SU-DHL-6 (cell line): ENCODE measurements at regions not wholly inside any gene's neighbourhood (a gene's known extent, or its start where the extent isn't known, plus 50 kb on each side); places are given as distances from the start of the nearest gene placed in this dataset.

ENCODE experiments used
- H2AFZ ChIP-seq: fragments of 200-600 bp; sonication (generic); 2 replicates; pipeline ENCODE4 v1.6.1; 2014; ENCODE audit warnings: low read depth, mild to moderate bottlenecking, moderate library complexity, mixed read lengths, antibody characterized with exemption, low read length; ENCODE audit not compliant: severe bottlenecking
- H3F3A ChIP-seq: fragments of 200-600 bp; shearing (Covaris generic); 2 replicates; pipeline ENCODE4 v1.6.0; 2016; ENCODE audit warnings: antibody characterized with exemption, mild to moderate bottlenecking; ENCODE audit not compliant: insufficient read depth
- H3K27ac ChIP-seq: fragments of 200-600 bp; sonication (generic); 2 replicates; pipeline ENCODE4 v1.5.1; 2016; ENCODE audit warnings: low read depth, mild to moderate bottlenecking, low read length, moderate library complexity, mixed read lengths
- H3K27me3 ChIP-seq: fragments of 200-600 bp; sonication (generic), shearing (Covaris generic); 2 replicates; pipeline ENCODE4 v1.6.0; 2014; ENCODE audit warnings: mild to moderate bottlenecking, low read length
- H3K36me3 ChIP-seq: fragments of 200-600 bp; sonication (generic); 2 replicates; pipeline ENCODE4 v1.6.1; 2014; ENCODE audit warnings: mild to moderate bottlenecking, low read length, mixed read lengths
- H3K4me2 ChIP-seq: fragments of 300-600, 200-600 bp; shearing (Covaris generic), sonication (generic); 2 replicates; pipeline ENCODE4 v1.6.0; 2014; ENCODE audit warnings: low read length, low read depth, mild to moderate bottlenecking; ENCODE audit not compliant: poor library complexity, severe bottlenecking
- H3K4me3 ChIP-seq: fragments of 200-600 bp; sonication (generic); 2 replicates; pipeline ENCODE4 v1.5.1; 2014; ENCODE audit warnings: antibody characterized with exemption, low read length, mild to moderate bottlenecking, mixed read lengths; ENCODE audit not compliant: insufficient read depth, poor library complexity, severe bottlenecking
- H3K79me2 ChIP-seq: fragments of 200-600 bp; sonication (generic); 2 replicates; pipeline ENCODE4 v1.6.1; 2014; ENCODE audit warnings: mild to moderate bottlenecking, low read length, moderate library complexity; ENCODE audit not compliant: insufficient read depth
- H3K9ac ChIP-seq: fragments of 200-600 bp; sonication (generic); 2 replicates; pipeline ENCODE4 v1.7.0; 2014; ENCODE audit warnings: mild to moderate bottlenecking, low read length
- H3K9me2 ChIP-seq: fragments of 200-600 bp; sonication (generic); replicated peaks from 2 replicates; pipeline ENCODE4 v1.6.1; 2014; ENCODE audit warnings: low read length; ENCODE audit not compliant: insufficient read depth
- H3K9me3 ChIP-seq: fragments of 200-600 bp; sonication (generic); 2 replicates; pipeline ENCODE4 v1.6.1; 2014; ENCODE audit warnings: low read length, mixed read lengths; ENCODE audit not compliant: insufficient read depth
- H4K20me1 ChIP-seq: fragments of 200-600 bp; sonication (generic); 2 replicates; pipeline ENCODE4 v1.6.1; 2014; ENCODE audit warnings: low read depth, mild to moderate bottlenecking, antibody characterized with exemption, low read length, moderate library complexity, mixed read lengths
- EZH2phosphoT487 ChIP-seq: fragments of 200-600 bp; sonication (generic), shearing (Covaris generic); conservative IDR thresholded peaks from 2 replicates; pipeline ENCODE4 v1.6.1; 2018; ENCODE audit warnings: mild to moderate bottlenecking, antibody characterized with exemption, low read length, moderate library complexity, mixed read lengths
- TF ChIP-seq, protein P1 (sequence below): fragments of 200-600 bp; sonication (generic); IDR thresholded peaks from one replicate; pipeline ENCODE4 v1.5.1; 2017; ENCODE audit warnings: antibody characterized with exemption, mild to moderate bottlenecking, low read length, moderate library complexity; ENCODE audit not compliant: insufficient read depth, poor library complexity, severe bottlenecking

DNA sequence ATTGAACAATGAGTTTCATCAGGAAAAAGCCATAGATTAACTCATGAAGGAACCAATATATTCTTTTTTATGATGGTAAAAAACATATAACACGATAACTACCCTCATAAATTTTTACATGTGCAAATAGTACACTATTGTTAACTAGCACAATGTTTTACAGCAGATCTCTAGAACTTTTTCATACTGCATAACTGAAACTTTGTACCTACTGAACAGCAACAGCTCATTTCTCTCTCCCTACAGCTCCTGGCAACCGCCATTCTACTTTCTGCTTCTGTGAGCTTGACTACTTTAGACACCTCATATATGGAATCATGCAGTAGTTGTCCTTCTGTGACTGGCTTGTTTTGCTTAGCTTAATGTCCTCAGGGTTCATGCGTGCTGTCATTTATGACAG is 235.4 kb downstream of the NFKBIZ start:
- no peaks in the 10 kb centered on the region for H3K36me3 ChIP-seq
- no peaks in the 10 kb centered on the region for H3K79me2 ChIP-seq
- H3K4me2 ChIP-seq = no peak overlapping the region
- TF ChIP-seq, protein P1, sequence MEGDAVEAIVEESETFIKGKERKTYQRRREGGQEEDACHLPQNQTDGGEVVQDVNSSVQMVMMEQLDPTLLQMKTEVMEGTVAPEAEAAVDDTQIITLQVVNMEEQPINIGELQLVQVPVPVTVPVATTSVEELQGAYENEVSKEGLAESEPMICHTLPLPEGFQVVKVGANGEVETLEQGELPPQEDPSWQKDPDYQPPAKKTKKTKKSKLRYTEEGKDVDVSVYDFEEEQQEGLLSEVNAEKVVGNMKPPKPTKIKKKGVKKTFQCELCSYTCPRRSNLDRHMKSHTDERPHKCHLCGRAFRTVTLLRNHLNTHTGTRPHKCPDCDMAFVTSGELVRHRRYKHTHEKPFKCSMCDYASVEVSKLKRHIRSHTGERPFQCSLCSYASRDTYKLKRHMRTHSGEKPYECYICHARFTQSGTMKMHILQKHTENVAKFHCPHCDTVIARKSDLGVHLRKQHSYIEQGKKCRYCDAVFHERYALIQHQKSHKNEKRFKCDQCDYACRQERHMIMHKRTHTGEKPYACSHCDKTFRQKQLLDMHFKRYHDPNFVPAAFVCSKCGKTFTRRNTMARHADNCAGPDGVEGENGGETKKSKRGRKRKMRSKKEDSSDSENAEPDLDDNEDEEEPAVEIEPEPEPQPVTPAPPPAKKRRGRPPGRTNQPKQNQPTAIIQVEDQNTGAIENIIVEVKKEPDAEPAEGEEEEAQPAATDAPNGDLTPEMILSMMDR = no peak
- TF ChIP-seq EZH2phosphoT487 = no peak
- no peaks in the 10 kb centered on the region for H3K9me3 ChIP-seq
- H4K20me1 ChIP-seq = no peaks in the 10 kb centered on the region
- H3K9ac ChIP-seq = no peak overlapping the region
- no peaks in the 10 kb centered on the region for H3K27me3 ChIP-seq
- no peak overlapping the region for H3K27ac ChIP-seq
- no peak overlapping the region for H2AFZ ChIP-seq
- no peaks in the 10 kb centered on the region for H3K9me2 ChIP-seq
- H3K4me3 ChIP-seq = no peak overlapping the region
- no peaks in the 10 kb centered on the region for H3F3A ChIP-seq

DNA sequence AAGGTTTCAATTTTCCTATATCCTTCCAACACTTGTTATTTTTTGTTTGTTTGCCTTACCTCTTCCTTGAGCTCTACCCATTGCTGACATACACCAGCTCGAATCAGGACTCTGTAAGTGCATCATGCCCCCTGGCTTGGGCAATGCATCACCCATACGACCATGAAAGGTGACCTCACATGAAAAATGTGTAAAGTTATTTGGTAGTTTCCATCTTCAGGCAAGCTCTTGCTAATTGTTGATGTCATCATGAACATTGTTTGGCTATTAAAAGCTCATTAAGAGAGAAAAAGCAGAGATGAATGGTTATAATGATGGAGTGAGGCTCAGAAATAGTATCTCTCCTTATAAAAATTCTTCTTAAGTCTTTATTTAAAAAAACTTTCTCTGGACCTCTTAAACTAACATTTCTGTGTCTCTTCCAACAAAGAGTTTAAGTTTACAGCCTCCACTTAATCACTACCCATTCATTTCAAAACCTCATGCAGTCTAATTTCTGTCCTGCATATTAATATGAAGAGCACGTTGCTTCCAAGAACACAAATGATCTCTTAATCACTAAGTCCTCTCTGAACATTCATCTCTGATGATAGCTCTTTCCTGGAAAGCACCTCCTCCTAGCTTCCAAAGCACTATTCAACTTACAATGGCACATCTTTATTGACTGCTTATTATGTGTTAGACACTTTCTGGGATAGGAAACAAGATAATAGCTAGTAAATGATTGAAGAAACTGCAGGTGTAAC is 236.3 kb downstream of the NFKBIZ start:
- TF ChIP-seq, protein P1 = no peak
- TF ChIP-seq EZH2phosphoT487 = no peak
- H3K4me2 ChIP-seq = no peak overlapping the region

GRCh38 chr3:102087236-102087635 is 237.9 kb downstream of the NFKBIZ start:
- TF ChIP-seq, protein P1 = no peak
- no peak for TF ChIP-seq EZH2phosphoT487
- H3K27ac ChIP-seq = no peak overlapping the region
- no peaks in the 10 kb centered on the region for H3K79me2 ChIP-seq
- no peaks in the 10 kb centered on the region for H3K9me2 ChIP-seq
- no peaks in the 10 kb centered on the region for H3F3A ChIP-seq
- no peaks in the 10 kb centered on the region for H3K9me3 ChIP-seq
- no peak overlapping the region for H3K4me3 ChIP-seq
- H3K4me2 ChIP-seq = no peak overlapping the region
- H3K36me3 ChIP-seq = no peaks in the 10 kb centered on the region
- no peak overlapping the region for H3K9ac ChIP-seq
- no peak overlapping the region for H2AFZ ChIP-seq
- no peaks in the 10 kb centered on the region for H3K27me3 ChIP-seq
- H4K20me1 ChIP-seq = no peaks in the 10 kb centered on the region

More for the DNA sequence above, 236.3 kb downstream of the NFKBIZ start:
- no peaks in the 10 kb centered on the region for H3K36me3 ChIP-seq
- no peaks in the 10 kb centered on the region for H3K9me3 ChIP-seq
- H3K27ac ChIP-seq = no peak overlapping the region
- H3K79me2 ChIP-seq = no peaks in the 10 kb centered on the region
- no peaks in the 10 kb centered on the region for H3K9me2 ChIP-seq
- no peaks in the 10 kb centered on the region for H3K27me3 ChIP-seq
- no peak overlapping the region for H2AFZ ChIP-seq
- no peak overlapping the region for H3K9ac ChIP-seq
- no peaks in the 10 kb centered on the region for H4K20me1 ChIP-seq
- H3K4me3 ChIP-seq = no peak overlapping the region
- no peaks in the 10 kb centered on the region for H3F3A ChIP-seq
